Kidney (tissue), 13 donors: ENCODE measurements at regions not wholly inside any gene's neighbourhood (a gene's known extent, or its start where the extent isn't known, plus 50 kb on each side); places are given as distances from the start of the nearest gene placed in this dataset.

Experiments
- DNase-seq, 5 donors: peaks; one replicate each; pipeline ENCODE4 v3.0.0-alpha.2; 2013 to 2020
- FAIRE-seq: peaks from 2 replicates; lab custom pipeline; 2012; peaks lifted over from hg19 to GRCh38; lab: Jason Lieb, UNC
- H3K27ac ChIP-seq, 2 donors: one replicate each; pipeline ENCODE4 v1.7.0; 2013; ENCODE audit warnings: low read depth in 2 of 2, low read length in 2 of 2, inconsistent platforms in 1 of 2
- H3K27me3 ChIP-seq: one replicate; pipeline ENCODE4 v1.7.1; 2013; ENCODE audit warnings: low read length, inconsistent platforms; ENCODE audit not compliant: control insufficient read depth, insufficient read depth
- H3K36me3 ChIP-seq, 3 donors: one replicate each; pipeline versions ENCODE4 v1.7.0 to v1.7.1; 2013; ENCODE audit warnings: low read length in 3 of 3, control low read depth in 1 of 3, inconsistent platforms in 1 of 3; ENCODE audit not compliant: insufficient read depth in 3 of 3, control insufficient read depth in 2 of 3
- H3K4me1 ChIP-seq, 3 donors: one replicate each; pipeline versions ENCODE4 v1.7.0 to v1.7.1; 2013; ENCODE audit warnings: low read length in 3 of 3, inconsistent platforms in 1 of 3, low read depth in 1 of 3; ENCODE audit not compliant: control insufficient read depth in 2 of 3, insufficient read depth in 2 of 3
- H3K4me3 ChIP-seq, 3 donors: one replicate each; pipeline versions ENCODE4 v1.7.0 to v1.8.1; 2013; ENCODE audit warnings: low read length in 3 of 3, control low read depth in 1 of 3, inconsistent platforms in 1 of 3
- H3K9ac ChIP-seq, 3 donors: one replicate each; pipeline versions ENCODE4 v1.7.0 to v1.7.1; 2013; ENCODE audit warnings: low read length in 3 of 3, control low read depth in 1 of 3, inconsistent platforms in 1 of 3
- H3K9me3 ChIP-seq, 3 donors: one replicate each; pipeline versions ENCODE4 v1.7.0 to v1.7.1; 2013; ENCODE audit warnings: low read length in 3 of 3, control low read depth in 1 of 3, inconsistent platforms in 1 of 3; ENCODE audit not compliant: control insufficient read depth in 2 of 3, insufficient read depth in 1 of 3
- intact Hi-C: fragments of 100-400 bp; cut with DNase I; formaldehyde crosslinking; loops from one replicate; pipeline ENCODE4 v1.11.1; 2022
- TF ChIP-seq, protein P1 (sequence below): IDR thresholded peaks from 3 replicates; pipeline ENCODE4 v1.5.1; 2012; ENCODE audit warnings: mild to moderate bottlenecking, moderate library complexity, borderline replicate concordance; ENCODE audit not compliant: insufficient read depth; ENCODE audit errors: extremely low read depth
- donor health status: control.
- donor health status: control.
- donor health status: control.
- donor health status: control.
- donor health status: control.
- donor health status: DM: yes; HTN: yes; CAD: no.
- donor health status: Normal renal cell carcinoma (clear cell type).

DNA sequence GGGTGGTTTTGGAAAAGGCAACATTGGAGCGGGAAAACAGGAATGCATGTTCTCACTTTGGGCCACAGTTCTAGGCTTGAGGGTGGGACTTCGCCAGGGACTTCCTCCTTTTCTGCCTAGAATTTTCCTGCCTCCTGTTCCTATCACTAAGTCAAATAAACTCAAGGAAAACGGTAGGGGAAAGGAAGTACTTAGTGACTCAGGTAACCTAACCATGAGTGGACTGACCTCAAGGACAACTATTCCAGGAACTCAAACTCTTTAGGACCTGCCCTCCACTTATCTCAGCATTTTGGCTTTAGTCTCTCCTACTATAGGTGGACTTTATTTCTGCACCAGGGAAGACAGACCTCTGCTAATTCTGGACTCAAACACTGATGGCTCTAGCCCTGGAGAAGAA is 281.7 kb downstream of the ZNF674 start:
- FAIRE-seq (no peak), DNase-seq (no peak)
- H3K9ac ChIP-seq, result no peak overlapping the region
- intact Hi-C loops, result no loop called here
- no peaks in the 10 kb centered on the region for H3K9me3 ChIP-seq
- H3K4me1 ChIP-seq, result no peaks in the 10 kb centered on the region
- H3K27ac ChIP-seq, result no peak overlapping the region
- TF ChIP-seq, protein P1, sequence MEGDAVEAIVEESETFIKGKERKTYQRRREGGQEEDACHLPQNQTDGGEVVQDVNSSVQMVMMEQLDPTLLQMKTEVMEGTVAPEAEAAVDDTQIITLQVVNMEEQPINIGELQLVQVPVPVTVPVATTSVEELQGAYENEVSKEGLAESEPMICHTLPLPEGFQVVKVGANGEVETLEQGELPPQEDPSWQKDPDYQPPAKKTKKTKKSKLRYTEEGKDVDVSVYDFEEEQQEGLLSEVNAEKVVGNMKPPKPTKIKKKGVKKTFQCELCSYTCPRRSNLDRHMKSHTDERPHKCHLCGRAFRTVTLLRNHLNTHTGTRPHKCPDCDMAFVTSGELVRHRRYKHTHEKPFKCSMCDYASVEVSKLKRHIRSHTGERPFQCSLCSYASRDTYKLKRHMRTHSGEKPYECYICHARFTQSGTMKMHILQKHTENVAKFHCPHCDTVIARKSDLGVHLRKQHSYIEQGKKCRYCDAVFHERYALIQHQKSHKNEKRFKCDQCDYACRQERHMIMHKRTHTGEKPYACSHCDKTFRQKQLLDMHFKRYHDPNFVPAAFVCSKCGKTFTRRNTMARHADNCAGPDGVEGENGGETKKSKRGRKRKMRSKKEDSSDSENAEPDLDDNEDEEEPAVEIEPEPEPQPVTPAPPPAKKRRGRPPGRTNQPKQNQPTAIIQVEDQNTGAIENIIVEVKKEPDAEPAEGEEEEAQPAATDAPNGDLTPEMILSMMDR, result no peak
- H3K27me3 ChIP-seq, result no peaks in the 10 kb centered on the region
- no peak overlapping the region for H3K4me3 ChIP-seq
- H3K36me3 ChIP-seq, result no peaks in the 10 kb centered on the region

- DNase-seq (no peak), FAIRE-seq (no peak)
- H3K27me3 ChIP-seq, result no peaks in the 10 kb centered on the region
- intact Hi-C loops, result no loop called here
- H3K4me3 ChIP-seq, result no peak overlapping the region
- H3K9me3 ChIP-seq, result no peaks in the 10 kb centered on the region
- no peak overlapping the region for H3K27ac ChIP-seq
- H3K9ac ChIP-seq, result no peak overlapping the region
- TF ChIP-seq, protein P1, result no peak
- H3K36me3 ChIP-seq, result no peaks in the 10 kb centered on the region
- H3K4me1 ChIP-seq, result no peaks in the 10 kb centered on the region
Measured at GRCh38 chrX:46262304-46262703, 282.9 kb downstream of the ZNF674 start.

GRCh38 chrX:46260499-46260898 is 284.7 kb downstream of the ZNF674 start:
- Histone ChIP-seq H3K4me3 (no peak overlapping the region), H3K4me1 (no peaks in the 10 kb centered on the region), H3K27ac (no peak overlapping the region), H3K9me3 (no peaks in the 10 kb centered on the region), H3K36me3 (no peaks in the 10 kb centered on the region), H3K27me3 (no peaks in the 10 kb centered on the region), H3K9ac (no peak overlapping the region)
- TF ChIP-seq, protein P1, result no peak
- intact Hi-C loops, result no loop called here
- DNase-seq (no peak), FAIRE-seq (no peak)

DNA sequence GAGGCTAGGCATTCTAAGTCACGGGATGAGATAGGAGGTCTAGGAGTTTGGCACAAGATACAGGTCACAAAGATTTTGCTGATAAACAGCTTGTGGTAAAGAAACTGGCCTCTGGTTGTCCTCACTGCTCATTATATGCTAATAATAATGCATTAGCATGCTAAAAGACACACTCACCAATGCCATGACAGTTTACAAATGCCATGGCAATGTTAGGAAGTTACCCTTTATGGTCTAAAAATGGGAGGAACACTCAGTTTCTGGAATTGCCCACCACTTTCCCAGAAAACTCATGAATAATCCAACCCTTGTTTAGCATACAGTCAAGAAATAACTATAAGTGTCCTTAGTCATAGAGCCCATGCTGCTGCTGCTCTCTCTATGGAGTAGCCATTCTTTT is 286.9 kb downstream of the ZNF674 start:
- Histone ChIP-seq H3K9me3 (no peaks in the 10 kb centered on the region), H3K4me3 (no peak overlapping the region), H3K27me3 (no peaks in the 10 kb centered on the region), H3K9ac (no peak overlapping the region), H3K4me1 (no peaks in the 10 kb centered on the region), H3K27ac (no peak overlapping the region), H3K36me3 (no peaks in the 10 kb centered on the region)
- intact Hi-C loops, result no loop called here
- TF ChIP-seq, protein P1, result no peak
- no peak for DNase-seq
- FAIRE-seq, result no peak
